ENCODE measurements at regions not wholly inside any gene's neighbourhood (a gene's known extent, or its start where the extent isn't known, plus 50 kb on each side); places are given as distances from the start of the nearest gene placed in this dataset.
"Not testable (repeated sequence)": the region's sequence is repeated elsewhere in the genome, so short reads cannot be mapped to it uniquely, and the experiment has no call there.

GRCh38 chr20:50447817-50448216 lies 62.4 kb upstream of the PTPN1 start:
- no peak for DNase-seq (ENCODE audit: low read depth in 3 of 3)

- not testable (repeated sequence) for DNase-seq (ENCODE audit: low read depth in 3 of 3)
These were observed 61.4 kb upstream of the PTPN1 start for GRCh38 chr20:50448625-50449403.

- no peak for DNase-seq (ENCODE audit: low read depth in 3 of 3)
These were observed 60.3 kb upstream of the PTPN1 start for GRCh38 chr20:50449738-50450492.

GRCh38 chr20:50450493-50450826 lies 59.7 kb upstream of the PTPN1 start:
- no peak for DNase-seq (ENCODE audit: low read depth in 3 of 3)

GRCh38 chr20:50450881-50451752 lies 59.1 kb upstream of the PTPN1 start:
- DNase-seq (ENCODE audit: low read depth in 3 of 3), result no peak

- not testable (repeated sequence) for DNase-seq (ENCODE audit: low read depth in 3 of 3)
These were observed 58.3 kb upstream of the PTPN1 start for GRCh38 chr20:50451792-50452425.

GRCh38 chr20:50453533-50454244 lies 56.5 kb upstream of the PTPN1 start:
- DNase-seq (ENCODE audit: low read depth in 3 of 3), result no peak

- DNase-seq (ENCODE audit: low read depth in 3 of 3), result not testable (repeated sequence)
These were observed 54.9 kb upstream of the PTPN1 start for GRCh38 chr20:50455245-50455644.

- no peak for DNase-seq (ENCODE audit: low read depth in 3 of 3)
These were observed 54.3 kb upstream of the PTPN1 start for GRCh38 chr20:50455656-50456451.

GRCh38 chr20:50456452-50457324 lies 53.5 kb upstream of the PTPN1 start:
- no peak for DNase-seq (ENCODE audit: low read depth in 3 of 3)

- DNase-seq (ENCODE audit: low read depth in 3 of 3), result no peak
These were observed 50.9 kb upstream of the PTPN1 start for GRCh38 chr20:50459124-50459918.

- DNase-seq (ENCODE audit: low read depth in 3 of 3), result no peak
These were observed 50.0 kb upstream of the PTPN1 start for GRCh38 chr20:50460115-50460607.
